CD4-positive, alpha-beta memory T cell (primary cell): ENCODE measurements at regions not wholly inside any gene's neighbourhood (a gene's known extent, or its start where the extent isn't known, plus 50 kb on each side); places are given as distances from the start of the nearest gene placed in this dataset.

Source experiments
- CTCF ChIA-PET: fragments of 350-600 bp; sonication (Branson Sonifier 250); formaldehyde crosslinking; loops from one replicate; lab custom pipeline; 2021; ENCODE audit warnings: inconsistent platforms; ENCODE audit not compliant: partially characterized antibody; lab: Charles Lee
- POLR2A ChIA-PET: fragments of 350-600 bp; sonication (Branson Sonifier 250); formaldehyde crosslinking; loops from one replicate; lab custom pipeline; 2021; ENCODE audit not compliant: partially characterized antibody; lab: Charles Lee
- DNase-seq, 5 donors: peaks; one replicate each; pipeline versions ENCODE4 v3.0.0 to v3.0.0-alpha.2; 2020 to 2022; ENCODE audit warnings: mixed read lengths in 1 of 5
- H3K27ac ChIP-seq: one replicate; pipeline ENCODE4 v1.7.0; 2013; ENCODE audit warnings: low read depth, low read length
- H3K27me3 ChIP-seq: 2 replicates; pipeline ENCODE4 v1.7.0; 2013; ENCODE audit warnings: mild to moderate bottlenecking, low read length, moderate library complexity; ENCODE audit not compliant: insufficient read depth
- H3K36me3 ChIP-seq: 2 replicates; pipeline ENCODE4 v1.7.0; 2013; ENCODE audit warnings: mild to moderate bottlenecking, low read length, moderate library complexity; ENCODE audit not compliant: insufficient read depth
- H3K4me1 ChIP-seq: 2 replicates; pipeline ENCODE4 v1.7.0; 2013; ENCODE audit warnings: mild to moderate bottlenecking, low read length, moderate library complexity; ENCODE audit not compliant: insufficient read depth
- H3K4me3 ChIP-seq, 2 donors: one replicate each; pipeline ENCODE4 v1.7.0; 2013; ENCODE audit warnings: low read length in 2 of 2, mild to moderate bottlenecking in 1 of 2
- H3K9me3 ChIP-seq, 2 donors: one replicate each; pipeline ENCODE4 v1.7.0; 2013; ENCODE audit warnings: low read length in 2 of 2, control low read depth in 1 of 2; ENCODE audit not compliant: control insufficient read depth in 1 of 2
- H3K27ac Mint-ChIP-seq, 7 donors: one replicate each; pipeline ENCODE4 v1.8.0; 2020 to 2021; ENCODE audit warnings: mixed read lengths in 7 of 7, mild to moderate bottlenecking in 6 of 7, inconsistent platforms in 3 of 7, moderate library complexity in 3 of 7
- H3K27me3 Mint-ChIP-seq, 2 donors: one replicate each; pipeline ENCODE4 v1.8.0; 2020 to 2021; ENCODE audit warnings: mixed read lengths in 2 of 2
- H3K36me3 Mint-ChIP-seq, 2 donors: one replicate each; pipeline ENCODE4 v1.8.0; 2020 to 2021; ENCODE audit warnings: mixed read lengths in 2 of 2, inconsistent platforms in 1 of 2, mild to moderate bottlenecking in 1 of 2
- H3K4me1 Mint-ChIP-seq, 4 donors: one replicate each; pipeline ENCODE4 v1.8.0; 2020 to 2021; ENCODE audit warnings: mixed read lengths in 4 of 4, mild to moderate bottlenecking in 1 of 4
- H3K4me3 Mint-ChIP-seq, 8 donors: one replicate each; pipeline ENCODE4 v1.8.0; 2020 to 2021; ENCODE audit warnings: mixed read lengths in 8 of 8, mild to moderate bottlenecking in 7 of 8, moderate library complexity in 6 of 8, inconsistent platforms in 3 of 8
- H3K9me3 Mint-ChIP-seq, 8 donors: one replicate each; pipeline ENCODE4 v1.8.0; 2020 to 2021; ENCODE audit warnings: mixed read lengths in 8 of 8, mild to moderate bottlenecking in 5 of 8, inconsistent platforms in 3 of 8, moderate library complexity in 1 of 8
- intact Hi-C: fragments of 100-400 bp; cut with micrococcal nuclease; formaldehyde crosslinking; loops from one replicate; pipeline ENCODE4 v1.15.1; 2023

DNA sequence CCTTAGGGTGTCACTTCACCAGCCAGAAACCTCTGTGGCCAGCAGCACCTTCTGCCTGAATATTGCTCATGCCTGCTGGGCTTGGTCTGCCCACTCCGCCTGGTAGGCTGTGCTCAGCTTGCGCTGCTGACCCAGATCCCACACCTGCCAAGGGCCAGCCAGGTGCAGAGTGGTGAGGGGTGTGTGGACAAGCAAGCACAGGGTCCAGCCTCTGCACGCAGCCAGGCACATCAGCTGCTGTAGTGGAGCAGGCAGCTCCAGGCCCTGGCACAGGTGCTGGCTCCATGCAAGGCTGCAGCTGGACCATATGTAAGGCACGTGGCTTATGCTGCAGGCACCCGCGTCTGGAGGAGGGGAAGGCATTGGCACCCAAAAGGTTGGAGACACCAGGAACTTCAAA is 567.4 kb downstream of the INHBA start:
- no peaks in the 10 kb centered on the region for H3K36me3 ChIP-seq
- Mint-ChIP-seq H3K27me3 (no peaks in the 10 kb centered on the region), H3K36me3 (no peaks in the 10 kb centered on the region), H3K4me3 (no peak overlapping the region), H3K27ac (no peak overlapping the region), H3K4me1 (no peaks in the 10 kb centered on the region), H3K9me3 (peaks cover 0 to 12% (median 4%) of the 10 kb centered on the region in 8 donors)
- no peaks in the 10 kb centered on the region for H3K4me1 ChIP-seq
- no peaks in the 10 kb centered on the region for H3K27me3 ChIP-seq
- intact Hi-C loops, result no loop called here
- H3K27ac ChIP-seq, result no peak overlapping the region
- no peak for DNase-seq
- no peaks in the 10 kb centered on the region for H3K9me3 ChIP-seq
- CTCF ChIA-PET, result no interaction called here
- H3K4me3 ChIP-seq, result no peak overlapping the region
- POLR2A ChIA-PET, result no interaction called here

DNA sequence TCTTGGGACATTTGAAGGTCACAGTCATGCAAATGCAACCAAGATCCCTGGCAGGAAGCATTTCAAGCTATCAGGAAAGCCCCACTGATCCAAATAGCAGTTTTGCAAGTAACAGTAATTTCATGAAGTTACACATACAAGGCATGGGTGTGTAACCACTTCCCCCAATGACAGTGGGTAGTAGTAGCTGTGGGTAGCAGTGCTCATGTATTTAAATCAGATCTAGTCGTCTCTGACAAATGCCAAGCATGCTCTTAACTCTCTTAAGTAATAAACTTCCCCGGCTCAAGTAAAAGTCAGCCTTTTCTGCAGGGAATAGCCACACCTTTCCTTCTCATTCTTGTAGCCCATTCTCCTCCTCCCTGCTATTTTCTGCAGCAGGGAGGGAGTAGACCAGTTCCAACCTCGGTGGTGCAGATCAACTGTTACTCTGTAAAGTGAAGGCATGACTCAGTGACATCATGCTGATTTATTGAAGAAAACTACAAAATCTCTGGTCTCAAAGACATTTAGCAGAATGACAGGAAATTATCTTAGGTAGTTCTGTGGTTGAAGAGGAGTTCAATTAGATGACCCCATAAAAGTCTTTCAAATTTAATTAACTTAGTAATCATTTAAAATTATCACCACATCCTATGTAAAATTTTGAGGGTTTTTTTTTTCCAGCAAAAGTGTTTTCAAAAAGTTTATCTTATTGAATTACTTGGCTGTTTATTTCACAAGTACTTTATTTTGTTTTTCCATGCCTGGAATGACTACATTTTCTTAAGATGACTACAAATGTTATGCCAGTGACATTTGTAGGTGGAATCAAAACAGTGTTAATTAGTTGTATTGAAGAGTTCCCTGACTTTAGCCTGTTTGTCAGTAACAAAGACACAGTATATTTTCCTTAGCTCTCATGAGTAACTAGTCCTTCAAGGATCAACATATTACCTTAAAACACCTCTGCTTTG is 568.3 kb downstream of the INHBA start:
- no peaks in the 10 kb centered on the region for H3K9me3 ChIP-seq
- intact Hi-C loops, result no loop called here
- Mint-ChIP-seq H3K36me3 (no peaks in the 10 kb centered on the region), H3K4me3 (no peak overlapping the region), H3K4me1 (no peaks in the 10 kb centered on the region), H3K27ac (no peak overlapping the region), H3K27me3 (no peaks in the 10 kb centered on the region), H3K9me3 (peaks cover 0 to 10% (median 5%) of the 10 kb centered on the region in 8 donors)
- ChIA-PET CTCF (no interaction called here), POLR2A (no interaction called here)
- H3K4me1 ChIP-seq, result no peaks in the 10 kb centered on the region
- no peaks in the 10 kb centered on the region for H3K36me3 ChIP-seq
- no peak for DNase-seq
- no peak overlapping the region for H3K27ac ChIP-seq
- no peak overlapping the region for H3K4me3 ChIP-seq
- H3K27me3 ChIP-seq, result no peaks in the 10 kb centered on the region

DNA sequence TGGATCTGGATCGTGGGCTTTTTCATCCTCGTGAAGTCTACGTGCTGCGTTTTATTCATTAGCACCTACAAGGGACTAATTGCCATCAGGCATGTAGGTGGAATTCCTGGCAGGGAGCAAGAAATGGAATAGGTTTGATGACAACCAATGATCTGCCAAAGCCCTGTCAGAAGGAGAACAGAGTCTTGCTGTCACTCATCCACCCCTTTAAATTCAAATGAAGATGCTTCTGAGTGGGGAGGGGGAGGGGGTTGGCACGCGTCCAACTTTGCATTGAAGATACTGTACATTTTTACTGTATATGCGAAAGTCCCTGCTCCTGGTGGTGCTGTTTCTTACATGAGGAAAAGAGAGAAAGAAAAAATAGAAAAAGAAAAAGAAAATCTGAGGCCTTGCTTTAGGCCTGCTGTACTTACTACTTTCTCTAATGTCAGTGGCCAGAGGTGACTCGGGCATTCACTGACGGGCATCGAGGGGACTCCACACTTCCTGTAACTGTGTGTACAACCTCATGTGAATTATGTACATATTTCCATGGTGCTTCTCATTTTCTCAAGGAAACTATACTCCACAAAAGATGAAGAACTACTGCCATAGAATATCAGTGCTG is 569.1 kb downstream of the INHBA start:
- no peak for DNase-seq
- Histone ChIP-seq H3K9me3 (no peaks in the 10 kb centered on the region), H3K27me3 (no peaks in the 10 kb centered on the region), H3K27ac (no peak overlapping the region), H3K4me1 (no peaks in the 10 kb centered on the region), H3K4me3 (no peak overlapping the region), H3K36me3 (no peaks in the 10 kb centered on the region)
- intact Hi-C loops, result no loop called here
- Mint-ChIP-seq H3K4me3 (no peak overlapping the region), H3K27ac (no peak overlapping the region), H3K9me3 (peaks cover 0 to 14% (median 5%) of the 10 kb centered on the region in 8 donors), H3K27me3 (no peaks in the 10 kb centered on the region), H3K4me1 (no peaks in the 10 kb centered on the region), H3K36me3 (no peaks in the 10 kb centered on the region)
- ChIA-PET CTCF (no interaction called here), POLR2A (no interaction called here)

GRCh38 chr7:41131956-41132355 is 570.9 kb downstream of the INHBA start:
- Histone ChIP-seq H3K27me3 (no peaks in the 10 kb centered on the region), H3K36me3 (no peaks in the 10 kb centered on the region), H3K9me3 (no peaks in the 10 kb centered on the region), H3K4me1 (no peaks in the 10 kb centered on the region), H3K27ac (no peak overlapping the region), H3K4me3 (no peak overlapping the region)
- intact Hi-C loops, result no loop called here
- Mint-ChIP-seq H3K27me3 (no peaks in the 10 kb centered on the region), H3K4me1 (no peaks in the 10 kb centered on the region), H3K36me3 (no peaks in the 10 kb centered on the region), H3K9me3 (peaks cover 0 to 11% (median 3%) of the 10 kb centered on the region in 8 donors), H3K4me3 (no peak overlapping the region), H3K27ac (no peak overlapping the region)
- ChIA-PET CTCF (no interaction called here), POLR2A (no interaction called here)
- DNase-seq, result no peak

DNA sequence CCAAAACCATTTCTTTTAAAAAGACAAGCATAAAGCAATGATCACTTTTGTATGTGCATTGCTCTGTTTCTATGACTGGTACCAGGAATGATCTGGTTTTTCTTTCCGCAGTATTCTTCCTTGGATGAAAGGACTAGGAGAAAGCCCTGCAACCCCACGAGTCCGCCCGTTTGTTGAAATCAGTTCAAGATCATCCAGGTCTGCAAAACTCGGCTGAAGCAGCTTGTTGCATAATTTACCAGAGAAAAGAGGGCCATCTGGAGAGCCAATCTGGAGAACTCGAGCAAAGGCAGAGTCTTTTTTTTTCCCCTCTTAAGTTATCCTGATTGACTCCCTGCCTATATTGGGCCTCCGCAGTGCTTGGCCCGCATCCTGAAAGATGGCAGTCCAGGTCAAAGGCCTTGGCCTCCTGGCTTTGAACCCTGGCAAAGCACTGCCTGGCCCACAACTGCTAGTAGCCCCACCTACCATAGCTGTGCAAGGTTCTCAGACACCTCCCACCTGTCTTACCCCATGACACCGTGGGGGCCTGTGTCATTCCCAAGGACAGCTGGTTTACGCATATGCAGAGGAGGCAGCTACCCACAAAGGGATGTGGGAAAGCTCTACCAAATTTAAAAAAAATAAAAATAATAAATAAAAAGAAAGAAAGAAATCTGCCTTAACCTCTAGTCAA is 572.2 kb downstream of the INHBA start:
- no peak overlapping the region for H3K4me3 Mint-ChIP-seq

GRCh38 chr7:41130086-41130485 is 572.8 kb downstream of the INHBA start:
- ChIA-PET POLR2A (no interaction called here), CTCF (no interaction called here)
- Mint-ChIP-seq H3K27me3 (no peaks in the 10 kb centered on the region), H3K4me1 (no peaks in the 10 kb centered on the region), H3K9me3 (peaks cover 0 to 7% (median 2%) of the 10 kb centered on the region in 8 donors), H3K4me3 (no peak overlapping the region), H3K27ac (no peak overlapping the region), H3K36me3 (no peaks in the 10 kb centered on the region)
- Histone ChIP-seq H3K27me3 (no peaks in the 10 kb centered on the region), H3K9me3 (no peaks in the 10 kb centered on the region), H3K4me3 (no peak overlapping the region), H3K27ac (no peak overlapping the region), H3K36me3 (no peaks in the 10 kb centered on the region), H3K4me1 (no peaks in the 10 kb centered on the region)
- DNase-seq, result no peak
- intact Hi-C loops, result no loop called here

More for the DNA sequence above, 572.2 kb downstream of the INHBA start:
- POLR2A ChIA-PET, result no interaction called here
- no peak overlapping the region for H3K4me3 ChIP-seq
- H3K27ac ChIP-seq, result no peak overlapping the region
- no peaks in the 10 kb centered on the region for H3K36me3 ChIP-seq
- H3K27me3 ChIP-seq, result no peaks in the 10 kb centered on the region
- H3K9me3 Mint-ChIP-seq, result peaks cover 0 to 7% (median 2%) of the 10 kb centered on the region in 8 donors
- no peaks in the 10 kb centered on the region for H3K27me3 Mint-ChIP-seq
- H3K4me1 Mint-ChIP-seq, result no peaks in the 10 kb centered on the region
- no peak for DNase-seq
- H3K4me1 ChIP-seq, result no peaks in the 10 kb centered on the region
- intact Hi-C loops, result no loop called here
- no peaks in the 10 kb centered on the region for H3K9me3 ChIP-seq
- CTCF ChIA-PET, result no interaction called here
- no peaks in the 10 kb centered on the region for H3K36me3 Mint-ChIP-seq
- no peak overlapping the region for H3K27ac Mint-ChIP-seq

- H3K36me3 ChIP-seq, result no peaks in the 10 kb centered on the region
- H3K4me3 Mint-ChIP-seq, result no peak overlapping the region
- no peaks in the 10 kb centered on the region for H3K36me3 Mint-ChIP-seq
- ChIA-PET CTCF (no interaction called here), POLR2A (no interaction called here)
- no peaks in the 10 kb centered on the region for H3K9me3 ChIP-seq
- H3K27me3 Mint-ChIP-seq, result no peaks in the 10 kb centered on the region
- H3K9me3 Mint-ChIP-seq, result peaks cover 2 to 14% (median 7%) of the 10 kb centered on the region in 8 donors
- no peak overlapping the region for H3K27ac Mint-ChIP-seq
- H3K4me3 ChIP-seq, result no peak overlapping the region
- H3K4me1 ChIP-seq, result no peaks in the 10 kb centered on the region
- H3K27me3 ChIP-seq, result no peaks in the 10 kb centered on the region
- no peaks in the 10 kb centered on the region for H3K4me1 Mint-ChIP-seq
- intact Hi-C loops, result no loop called here
- H3K27ac ChIP-seq, result no peak overlapping the region
- DNase-seq, result no peak
Observed at GRCh38 chr7:41125343-41125742, 577.5 kb downstream of the INHBA start.
